NCI-H2196 (cell line): ENCODE measurements at regions not wholly inside any gene's neighbourhood (a gene's known extent, or its start where the extent isn't known, plus 50 kb on each side); places are given as distances from the start of the nearest gene placed in this dataset.
"Not testable (repeated sequence)": the region's sequence is repeated elsewhere in the genome, so short reads cannot be mapped to it uniquely, and the experiment has no call there.

Experiments used
- DNase-seq: peaks from one replicate; lab custom pipeline; 2025; ENCODE audit not compliant: unreplicated experiment; lab: John Stamatoyannopoulos, UW

- no peak for DNase-seq
These were observed 913.1 kb upstream of the GRIA3 start for GRCh38 chrX:122270809-122271494.

GRCh38 chrX:122272011-122272410 is 912.1 kb upstream of the GRIA3 start:
- no peak for DNase-seq

GRCh38 chrX:122279746-122280145 is 904.3 kb upstream of the GRIA3 start:
- no peak for DNase-seq

- DNase-seq: not testable (repeated sequence)
These were observed 884.3 kb upstream of the GRIA3 start for GRCh38 chrX:122299822-122300221.

- DNase-seq: no peak
These were observed 882.6 kb upstream of the GRIA3 start for GRCh38 chrX:122301491-122301890.

- no peak for DNase-seq
These were observed 880.3 kb upstream of the GRIA3 start for GRCh38 chrX:122303761-122304160.

- no peak for DNase-seq
These were observed 839.3 kb upstream of the GRIA3 start for GRCh38 chrX:122344816-122345215.

- DNase-seq: no peak
These were observed 820.8 kb upstream of the GRIA3 start for GRCh38 chrX:122363112-122363795.

GRCh38 chrX:122375533-122375932 is 808.5 kb upstream of the GRIA3 start:
- not testable (repeated sequence) for DNase-seq

- DNase-seq: no peak
These were observed 795.1 kb upstream of the GRIA3 start for GRCh38 chrX:122389005-122389404.

- no peak for DNase-seq
These were observed 765.3 kb upstream of the GRIA3 start for GRCh38 chrX:122418758-122419157.

- no peak for DNase-seq
These were observed 762.5 kb upstream of the GRIA3 start for GRCh38 chrX:122421434-122422121.

GRCh38 chrX:122422547-122422946 is 761.5 kb upstream of the GRIA3 start:
- DNase-seq: no peak

GRCh38 chrX:122434942-122435341 is 749.1 kb upstream of the GRIA3 start:
- no peak for DNase-seq

GRCh38 chrX:122439831-122440230 is 744.2 kb upstream of the GRIA3 start:
- DNase-seq: no peak

- DNase-seq: no peak
These were observed 743.2 kb upstream of the GRIA3 start for GRCh38 chrX:122440832-122441231.

- no peak for DNase-seq
These were observed 742.6 kb upstream of the GRIA3 start for GRCh38 chrX:122441451-122441850.

GRCh38 chrX:122445466-122445865 is 738.6 kb upstream of the GRIA3 start:
- no peak for DNase-seq

- DNase-seq: no peak
These were observed 719.7 kb upstream of the GRIA3 start for GRCh38 chrX:122464341-122464740.

GRCh38 chrX:122475306-122475705 is 708.8 kb upstream of the GRIA3 start:
- no peak for DNase-seq

- no peak for DNase-seq
These were observed 683.5 kb upstream of the GRIA3 start for GRCh38 chrX:122500556-122500955.

GRCh38 chrX:122501652-122502051 is 682.4 kb upstream of the GRIA3 start:
- DNase-seq: no peak
